Lower lobe of right lung (tissue), 2 donors: ENCODE measurements at regions not wholly inside any gene's neighbourhood (a gene's known extent, or its start where the extent isn't known, plus 50 kb on each side); places are given as distances from the start of the nearest gene placed in this dataset.
A peak's percentile ranks its signal among the peaks of the same experiment; 100 is the strongest.

ENCODE experiments used
- ATAC-seq, 2 donors: fragments of 200-7000 bp; cut with Tn5 transposase; one replicate each; pipeline ENCODE4 v1.9.1; 2020 to 2022; ENCODE audit warnings: mild to moderate bottlenecking in 2 of 2, moderate library complexity in 2 of 2
- DNase-seq: peaks from one replicate; pipeline ENCODE4 v3.0.0-alpha.2; 2020
- H3K27ac ChIP-seq: fragments of 200-600 bp; one replicate; pipeline ENCODE4 v1.8.0; 2022
- H3K27me3 ChIP-seq: fragments of 200-600 bp; one replicate; pipeline ENCODE4 v1.8.0; 2022; ENCODE audit warnings: low read depth
- H3K36me3 ChIP-seq: fragments of 200-600 bp; one replicate; pipeline ENCODE4 v1.8.0; 2022; ENCODE audit warnings: mild to moderate bottlenecking
- H3K4me1 ChIP-seq: fragments of 200-600 bp; one replicate; pipeline ENCODE4 v1.8.0; 2022
- H3K4me3 ChIP-seq: fragments of 200-600 bp; one replicate; pipeline ENCODE4 v1.8.0; 2022; ENCODE audit warnings: mild to moderate bottlenecking
- H3K9me3 ChIP-seq: fragments of 200-600 bp; one replicate; pipeline ENCODE4 v1.8.0; 2022
- intact Hi-C: fragments of 100-400 bp; cut with DNase I; formaldehyde crosslinking; loops from one replicate; pipeline ENCODE4 v1.11.0; 2022
- TF ChIP-seq, protein P1 (sequence below): fragments of 200-600 bp; IDR thresholded peaks from one replicate; pipeline ENCODE4 v1.8.0; 2022; ENCODE audit warnings: antibody characterized with exemption, mild to moderate bottlenecking
- donor health status: DM: no; HTN: yes; CAD: no; lungs with severe emphysema.

DNA sequence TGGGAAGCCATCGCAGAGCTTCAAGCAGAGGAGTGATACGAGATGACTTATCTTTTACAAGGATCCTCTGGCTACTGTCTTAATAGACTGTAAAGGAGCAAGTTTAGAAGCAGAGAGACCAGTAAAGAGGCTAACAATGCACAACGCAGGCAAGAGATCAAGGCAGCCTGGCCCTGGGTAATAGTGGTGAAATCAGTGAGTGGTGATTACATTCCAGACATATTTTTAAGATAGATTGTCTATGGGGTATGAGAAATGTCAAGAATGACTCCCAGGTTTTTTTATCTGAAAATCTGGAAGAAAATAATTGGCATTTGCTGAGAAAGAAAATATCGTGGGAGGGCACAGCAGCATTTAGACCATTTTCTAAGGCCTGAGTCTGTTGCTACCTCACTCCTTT, 213.6 kb upstream of the HTR1E start:
- no peak for ATAC-seq
- intact Hi-C loops: no loop called here
- TF ChIP-seq, protein P1, sequence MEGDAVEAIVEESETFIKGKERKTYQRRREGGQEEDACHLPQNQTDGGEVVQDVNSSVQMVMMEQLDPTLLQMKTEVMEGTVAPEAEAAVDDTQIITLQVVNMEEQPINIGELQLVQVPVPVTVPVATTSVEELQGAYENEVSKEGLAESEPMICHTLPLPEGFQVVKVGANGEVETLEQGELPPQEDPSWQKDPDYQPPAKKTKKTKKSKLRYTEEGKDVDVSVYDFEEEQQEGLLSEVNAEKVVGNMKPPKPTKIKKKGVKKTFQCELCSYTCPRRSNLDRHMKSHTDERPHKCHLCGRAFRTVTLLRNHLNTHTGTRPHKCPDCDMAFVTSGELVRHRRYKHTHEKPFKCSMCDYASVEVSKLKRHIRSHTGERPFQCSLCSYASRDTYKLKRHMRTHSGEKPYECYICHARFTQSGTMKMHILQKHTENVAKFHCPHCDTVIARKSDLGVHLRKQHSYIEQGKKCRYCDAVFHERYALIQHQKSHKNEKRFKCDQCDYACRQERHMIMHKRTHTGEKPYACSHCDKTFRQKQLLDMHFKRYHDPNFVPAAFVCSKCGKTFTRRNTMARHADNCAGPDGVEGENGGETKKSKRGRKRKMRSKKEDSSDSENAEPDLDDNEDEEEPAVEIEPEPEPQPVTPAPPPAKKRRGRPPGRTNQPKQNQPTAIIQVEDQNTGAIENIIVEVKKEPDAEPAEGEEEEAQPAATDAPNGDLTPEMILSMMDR: no peak

DNA sequence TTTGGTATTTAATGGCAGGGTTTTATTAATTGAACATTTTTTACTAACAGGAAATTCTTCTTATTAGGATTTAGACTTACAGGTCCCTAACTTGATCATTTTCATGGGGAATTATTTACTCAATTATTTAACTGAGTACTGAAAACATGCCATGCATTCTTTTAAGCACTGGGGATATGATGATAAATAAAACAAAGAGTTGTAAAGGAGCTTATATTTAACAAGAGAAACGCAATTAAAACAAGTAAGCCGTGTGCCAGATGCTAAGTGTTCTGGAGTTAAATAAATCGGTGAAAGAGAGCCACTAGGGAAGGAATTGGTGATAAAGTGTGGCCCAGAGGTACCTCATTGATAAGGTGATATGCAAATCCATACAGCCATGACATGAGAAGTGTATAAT, 214.2 kb upstream of the HTR1E start:
- intact Hi-C loops: no loop called here
- TF ChIP-seq, protein P1: no peak
- no peaks in the 10 kb centered on the region for H3K9me3 ChIP-seq

More for the DNA sequence above, 213.6 kb upstream of the HTR1E start:
- Histone ChIP-seq H3K27me3 (no peaks in the 10 kb centered on the region), H3K36me3 (no peaks in the 10 kb centered on the region), H3K27ac (no peak overlapping the region), H3K4me1 (no peaks in the 10 kb centered on the region), H3K4me3 (no peak overlapping the region), H3K9me3 (no peaks in the 10 kb centered on the region)
- DNase-seq: no peak

GRCh38 chr6:86722131-86722530, 215.2 kb upstream of the HTR1E start:
- no peaks in the 10 kb centered on the region for H3K36me3 ChIP-seq
- no peaks in the 10 kb centered on the region for H3K27me3 ChIP-seq
- no peaks in the 10 kb centered on the region for H3K9me3 ChIP-seq
- no peak for DNase-seq
- TF ChIP-seq, protein P1: no peak
- ATAC-seq: no peak
- no peak overlapping the region for H3K27ac ChIP-seq
- intact Hi-C loops: no loop called here
- no peak overlapping the region for H3K4me3 ChIP-seq
- no peaks in the 10 kb centered on the region for H3K4me1 ChIP-seq

More for the DNA sequence above, 214.2 kb upstream of the HTR1E start:
- H3K27me3 ChIP-seq: no peaks in the 10 kb centered on the region
- ATAC-seq (no peak), DNase-seq (no peak)
- H3K27ac ChIP-seq: no peak overlapping the region
- no peak overlapping the region for H3K4me3 ChIP-seq
- no peaks in the 10 kb centered on the region for H3K4me1 ChIP-seq
- no peaks in the 10 kb centered on the region for H3K36me3 ChIP-seq

- H3K27ac ChIP-seq: no peak overlapping the region
- DNase-seq (no peak), ATAC-seq (peak in 1 of 2 donors; percentile 82)
- H3K27me3 ChIP-seq: no peaks in the 10 kb centered on the region
- TF ChIP-seq, protein P1: no peak
- no peaks in the 10 kb centered on the region for H3K4me1 ChIP-seq
- intact Hi-C loops: no loop called here
- H3K4me3 ChIP-seq: no peak overlapping the region
- H3K36me3 ChIP-seq: no peaks in the 10 kb centered on the region
- H3K9me3 ChIP-seq: no peaks in the 10 kb centered on the region
Measured at GRCh38 chr6:86715676-86716075, 221.7 kb upstream of the HTR1E start.

GRCh38 chr6:86712039-86712438, 225.3 kb upstream of the HTR1E start:
- no peak overlapping the region for H3K27ac ChIP-seq
- no peaks in the 10 kb centered on the region for H3K36me3 ChIP-seq
- no peak for ATAC-seq
- DNase-seq: no peak
- no peaks in the 10 kb centered on the region for H3K4me1 ChIP-seq
- no peak overlapping the region for H3K4me3 ChIP-seq
- H3K9me3 ChIP-seq: no peaks in the 10 kb centered on the region
- H3K27me3 ChIP-seq: no peaks in the 10 kb centered on the region
- TF ChIP-seq, protein P1: no peak
- intact Hi-C loops: no loop called here
